ENCODE measurements at regions not wholly inside any gene's neighbourhood (a gene's known extent, or its start where the extent isn't known, plus 50 kb on each side); places are given as distances from the start of the nearest gene placed in this dataset.

- no peak for TF ChIP-seq ETS1 (IDR thresholded peaks at IDR 0.05)
- no peak for TF ChIP-seq NANOG (IDR thresholded peaks at IDR 0.05; ENCODE audit: borderline replicate concordance)
- TF ChIP-seq ZNF114 (CRISPR knock-in tag; IDR thresholded peaks at IDR 0.05) = no peak
Observed at GRCh38 chr9:36730414-36730813, 157.7 kb downstream of the MELK start (continued).

GRCh38 chr9:36731068-36731956 lies 158.6 kb downstream of the MELK start:
- Mint-ChIP-seq H3K36me3 (ENCODE audit: low read depth) (no peaks in the 10 kb centered on the region), H3K4me3 (no peak overlapping the region), H3K27ac (no peak overlapping the region), H3K9me3 (no peaks in the 10 kb centered on the region), H3K27me3 (ENCODE audit: insufficient read depth, low read depth, poor library complexity) (peaks cover 4% of the 10 kb centered on the region), H3K4me1 (peaks cover 8% of the 10 kb centered on the region; the same call in 2 of the 3 replicates)
- H2AFZ ChIP-seq = peak overlapping the region; percentile 76
- H3K27ac ChIP-seq (ENCODE audit: low read depth) = no peak overlapping the region
- H3K4me1 ChIP-seq (ENCODE audit: insufficient read depth) = no peaks in the 10 kb centered on the region; the same call in 1 of the 2 replicates
- no peaks in the 10 kb centered on the region for H3K27me3 ChIP-seq (ENCODE audit: insufficient read depth)
- DNase-seq (ENCODE audit: low spot score) (no peak), ATAC-seq (no peak; the same call in 2 of the 3 replicates)
- H3F3A ChIP-seq (replicated peaks; ENCODE audit: low read depth) = no peaks in the 10 kb centered on the region
- H3K4me2 ChIP-seq = no peak overlapping the region
- no peaks in the 10 kb centered on the region for H3K36me3 ChIP-seq (ENCODE audit: insufficient read depth)
- no peak overlapping the region for H3K4me3 ChIP-seq
- no peak for TF ChIP-seq NANOG (IDR thresholded peaks at IDR 0.05; ENCODE audit: borderline replicate concordance)
- TF ChIP-seq ZNF331 (CRISPR knock-in tag; IDR thresholded peaks at IDR 0.05; ENCODE audit: low read depth) = no peak
- no peak for TF ChIP-seq CREB1 (CRISPR knock-in tag; IDR thresholded peaks at IDR 0.05; ENCODE audit: low read depth)
- no peak for TF ChIP-seq ZNF114 (CRISPR knock-in tag; IDR thresholded peaks at IDR 0.05)
- no peak for TF ChIP-seq ETS1 (IDR thresholded peaks at IDR 0.05)
- TF ChIP-seq CTCF (conservative IDR thresholded peaks at IDR 0.05; ENCODE audit: low read depth in 2 of 2) = no peak
- H3K9me2 ChIP-seq (ENCODE audit: insufficient read depth) = no peaks in the 10 kb centered on the region
- H3K79me2 ChIP-seq (replicated peaks; ENCODE audit: insufficient read depth) = no peaks in the 10 kb centered on the region
- H4K20me1 ChIP-seq (replicated peaks; ENCODE audit: insufficient read depth) = no peaks in the 10 kb centered on the region

- Mint-ChIP-seq H3K27ac (no peak overlapping the region), H3K27me3 (ENCODE audit: insufficient read depth, low read depth, poor library complexity) (peaks cover 4% of the 10 kb centered on the region), H3K9me3 (no peaks in the 10 kb centered on the region), H3K4me1 (peaks cover 11% of the 10 kb centered on the region; the same call in 2 of the 3 replicates), H3K4me3 (no peak overlapping the region), H3K36me3 (ENCODE audit: low read depth) (no peaks in the 10 kb centered on the region)
- Histone ChIP-seq H3K4me3 (no peak overlapping the region), H3K4me2 (no peak overlapping the region), H3F3A (replicated peaks; ENCODE audit: low read depth) (no peaks in the 10 kb centered on the region), H3K4me1 (ENCODE audit: insufficient read depth) (peaks cover 10% of the 10 kb centered on the region), H4K20me1 (replicated peaks; ENCODE audit: insufficient read depth) (no peaks in the 10 kb centered on the region), H3K79me2 (replicated peaks; ENCODE audit: insufficient read depth) (no peaks in the 10 kb centered on the region), H3K27me3 (ENCODE audit: insufficient read depth) (peaks cover 11% of the 10 kb centered on the region), H3K9me2 (ENCODE audit: insufficient read depth) (no peaks in the 10 kb centered on the region), H3K27ac (ENCODE audit: low read depth) (no peak overlapping the region), H3K36me3 (ENCODE audit: insufficient read depth) (no peaks in the 10 kb centered on the region), H2AFZ (no peak overlapping the region; the same call in 1 of the 2 replicates)
- ATAC-seq (no peak), DNase-seq (ENCODE audit: low spot score) (no peak)
- TF ChIP-seq ETS1 (IDR thresholded peaks at IDR 0.05) = no peak
- no peak for TF ChIP-seq POLR2AphosphoS5 (IDR thresholded peaks at IDR 0.05; ENCODE audit: low read depth)
- no peak for TF ChIP-seq NANOG (IDR thresholded peaks at IDR 0.05; ENCODE audit: borderline replicate concordance)
- TF ChIP-seq EZH2 (IDR thresholded peaks at IDR 0.05; ENCODE audit: low read depth, unreplicated experiment) = no peak
- TF ChIP-seq ZNF114 (CRISPR knock-in tag; IDR thresholded peaks at IDR 0.05) = no peak
- TF ChIP-seq REST (IDR thresholded peaks at IDR 0.05; ENCODE audit: unreplicated experiment) = no peak
- TF ChIP-seq JUNB (IDR thresholded peaks at IDR 0.05; ENCODE audit: unreplicated experiment) = no peak
Observed at GRCh38 chr9:36734737-36735136, 162.0 kb downstream of the MELK start.

All from GM23338 (cell line).